HepG2 (cell line): ENCODE measurements at regions not wholly inside any gene's neighbourhood (a gene's known extent, or its start where the extent isn't known, plus 50 kb on each side); places are given as distances from the start of the nearest gene placed in this dataset.

ENCODE experiments used
- EHMT2 ChIP-seq: fragments of 200-600 bp; sonication (generic); IDR thresholded peaks from 2 replicates; pipeline ENCODE4 v1.7.0; 2017; ENCODE audit warnings: antibody characterized with exemption, low read depth, low read length, borderline replicate concordance
- HDAC2 ChIP-seq: sonication (generic); formaldehyde crosslinking; IDR thresholded peaks from 2 replicates; pipeline ENCODE4 v1.4.0; 2020; ENCODE audit warnings: missing genetic modification reagents
- HMG20A ChIP-seq: IDR thresholded peaks from 2 replicates; pipeline ENCODE4 v1.6.1; 2016; ENCODE audit warnings: borderline replicate concordance
- TF ChIP-seq, protein P1 (sequence below): sonication (generic); formaldehyde crosslinking; IDR thresholded peaks from 2 replicates; pipeline ENCODE4 v1.4.0; 2020; ENCODE audit warnings: missing genetic modification reagents
- TF ChIP-seq, protein P2 (sequence below): sonication (generic); formaldehyde crosslinking; IDR thresholded peaks from 2 replicates; pipeline ENCODE4 v1.5.0; 2020; ENCODE audit warnings: mild to moderate bottlenecking, missing genetic modification reagents

- TF ChIP-seq HMG20A (no peak), EHMT2 (no peak), HDAC2 (no peak)
- TF ChIP-seq, protein P1, sequence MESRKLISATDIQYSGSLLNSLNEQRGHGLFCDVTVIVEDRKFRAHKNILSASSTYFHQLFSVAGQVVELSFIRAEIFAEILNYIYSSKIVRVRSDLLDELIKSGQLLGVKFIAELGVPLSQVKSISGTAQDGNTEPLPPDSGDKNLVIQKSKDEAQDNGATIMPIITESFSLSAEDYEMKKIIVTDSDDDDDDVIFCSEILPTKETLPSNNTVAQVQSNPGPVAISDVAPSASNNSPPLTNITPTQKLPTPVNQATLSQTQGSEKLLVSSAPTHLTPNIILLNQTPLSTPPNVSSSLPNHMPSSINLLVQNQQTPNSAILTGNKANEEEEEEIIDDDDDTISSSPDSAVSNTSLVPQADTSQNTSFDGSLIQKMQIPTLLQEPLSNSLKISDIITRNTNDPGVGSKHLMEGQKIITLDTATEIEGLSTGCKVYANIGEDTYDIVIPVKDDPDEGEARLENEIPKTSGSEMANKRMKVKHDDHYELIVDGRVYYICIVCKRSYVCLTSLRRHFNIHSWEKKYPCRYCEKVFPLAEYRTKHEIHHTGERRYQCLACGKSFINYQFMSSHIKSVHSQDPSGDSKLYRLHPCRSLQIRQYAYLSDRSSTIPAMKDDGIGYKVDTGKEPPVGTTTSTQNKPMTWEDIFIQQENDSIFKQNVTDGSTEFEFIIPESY (CRISPR knock-in tag): no peak
- TF ChIP-seq, protein P2, sequence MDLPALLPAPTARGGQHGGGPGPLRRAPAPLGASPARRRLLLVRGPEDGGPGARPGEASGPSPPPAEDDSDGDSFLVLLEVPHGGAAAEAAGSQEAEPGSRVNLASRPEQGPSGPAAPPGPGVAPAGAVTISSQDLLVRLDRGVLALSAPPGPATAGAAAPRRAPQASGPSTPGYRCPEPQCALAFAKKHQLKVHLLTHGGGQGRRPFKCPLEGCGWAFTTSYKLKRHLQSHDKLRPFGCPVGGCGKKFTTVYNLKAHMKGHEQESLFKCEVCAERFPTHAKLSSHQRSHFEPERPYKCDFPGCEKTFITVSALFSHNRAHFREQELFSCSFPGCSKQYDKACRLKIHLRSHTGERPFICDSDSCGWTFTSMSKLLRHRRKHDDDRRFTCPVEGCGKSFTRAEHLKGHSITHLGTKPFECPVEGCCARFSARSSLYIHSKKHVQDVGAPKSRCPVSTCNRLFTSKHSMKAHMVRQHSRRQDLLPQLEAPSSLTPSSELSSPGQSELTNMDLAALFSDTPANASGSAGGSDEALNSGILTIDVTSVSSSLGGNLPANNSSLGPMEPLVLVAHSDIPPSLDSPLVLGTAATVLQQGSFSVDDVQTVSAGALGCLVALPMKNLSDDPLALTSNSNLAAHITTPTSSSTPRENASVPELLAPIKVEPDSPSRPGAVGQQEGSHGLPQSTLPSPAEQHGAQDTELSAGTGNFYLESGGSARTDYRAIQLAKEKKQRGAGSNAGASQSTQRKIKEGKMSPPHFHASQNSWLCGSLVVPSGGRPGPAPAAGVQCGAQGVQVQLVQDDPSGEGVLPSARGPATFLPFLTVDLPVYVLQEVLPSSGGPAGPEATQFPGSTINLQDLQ (CRISPR knock-in tag): no peak
Measured at GRCh38 chr3:34777386-34777785, 861.9 kb upstream of the ARPP21 start.
